Loucy (cell line): ENCODE measurements at regions not wholly inside any gene's neighbourhood (a gene's known extent, or its start where the extent isn't known, plus 50 kb on each side); places are given as distances from the start of the nearest gene placed in this dataset.

Source experiments
- CTCF ChIP-seq: fragments of 200-600 bp; sonication (generic); conservative IDR thresholded peaks from 2 replicates; pipeline ENCODE4 v1.5.1; 2014; ENCODE audit warnings: mild to moderate bottlenecking, antibody characterized with exemption, low read length
- EZH2phosphoT487 ChIP-seq: fragments of 200-600 bp; IDR thresholded peaks from 2 replicates; pipeline ENCODE4 v1.6.1; 2018; ENCODE audit warnings: antibody characterized with exemption, mild to moderate bottlenecking, moderate library complexity, borderline replicate concordance

- TF ChIP-seq CTCF (no peak), EZH2phosphoT487 (no peak)
These were observed 126.6 kb upstream of the SPACA1 start for GRCh38 chr6:87921034-87921433.
